GM23338 (cell line): ENCODE measurements at regions not wholly inside any gene's neighbourhood (a gene's known extent, or its start where the extent isn't known, plus 50 kb on each side); places are given as distances from the start of the nearest gene placed in this dataset.

ENCODE experiments used
- CREB1 ChIP-seq: fragments of 250-450 bp; sonication (Bioruptor Pico); IDR thresholded peaks from 2 replicates; pipeline ENCODE4 v1.5.0; 2020; ENCODE audit warnings: low read depth, mild to moderate bottlenecking, moderate library complexity
- ETS1 ChIP-seq: IDR thresholded peaks from 2 replicates; pipeline ENCODE4 v1.6.1; 2016; ENCODE audit warnings: antibody characterized with exemption
- EZH2 ChIP-seq: fragments of 200-600 bp; sonication (generic); IDR thresholded peaks from one replicate; pipeline ENCODE4 v1.8.0; 2017; ENCODE audit warnings: antibody characterized with exemption, mild to moderate bottlenecking, low read depth; ENCODE audit not compliant: unreplicated experiment
- EZH2phosphoT487 ChIP-seq: fragments of 200-600 bp; sonication (generic); IDR thresholded peaks from one replicate; pipeline ENCODE4 v1.8.1; 2018; ENCODE audit warnings: antibody characterized with exemption; ENCODE audit not compliant: unreplicated experiment
- STAT1 ChIP-seq: IDR thresholded peaks from one replicate; pipeline ENCODE4 v1.6.1; 2016; ENCODE audit warnings: antibody characterized with exemption; ENCODE audit not compliant: unreplicated experiment
- ZNF114 ChIP-seq: fragments of 250-450 bp; sonication (Bioruptor Pico); IDR thresholded peaks from 2 replicates; pipeline ENCODE4 v1.5.0; 2020; ENCODE audit warnings: mild to moderate bottlenecking, moderate library complexity
- ZNF331 ChIP-seq: fragments of 250-450 bp; sonication (Bioruptor Pico); IDR thresholded peaks from 2 replicates; pipeline ENCODE4 v1.5.0; 2020; ENCODE audit warnings: low read depth, mild to moderate bottlenecking, moderate library complexity
- TF ChIP-seq, protein P1 (sequence below): fragments of 250-450 bp; sonication (Bioruptor Pico); IDR thresholded peaks from 2 replicates; pipeline ENCODE4 v1.5.0; 2020; ENCODE audit warnings: mild to moderate bottlenecking, moderate library complexity
- TF ChIP-seq, protein P2 (sequence below), 2 experiments: fragments of 200-600 bp in 1 of 2; sonication (generic) in 1 of 2; conservative IDR thresholded peaks; 2 replicates each; pipeline versions ENCODE4 v1.5.1 to v1.6.1; 2016 to 2017; ENCODE audit warnings: antibody characterized with exemption in 2 of 2, low read depth in 2 of 2, mild to moderate bottlenecking in 2 of 2, moderate library complexity in 1 of 2

DNA sequence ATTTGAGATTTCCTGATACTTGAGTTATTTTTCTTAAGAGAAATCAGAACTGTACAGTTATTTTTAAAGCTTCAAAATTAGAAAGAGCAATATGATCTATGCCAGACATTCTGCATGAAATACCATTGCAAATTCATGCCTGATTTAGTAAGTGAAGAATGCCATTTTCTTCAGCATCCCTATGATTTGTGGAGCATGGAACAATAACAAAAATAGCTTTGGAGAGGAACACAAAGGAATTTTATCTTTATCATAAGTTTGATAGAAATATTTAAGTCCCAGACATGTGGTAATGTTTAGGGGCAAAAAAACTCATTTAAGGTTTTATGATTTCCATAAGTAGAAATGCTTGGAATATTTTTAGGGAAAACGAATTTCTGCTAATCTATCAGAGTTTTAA, 1863.4 kb downstream of the EFNA5 start (continued):
- TF ChIP-seq, protein P1, sequence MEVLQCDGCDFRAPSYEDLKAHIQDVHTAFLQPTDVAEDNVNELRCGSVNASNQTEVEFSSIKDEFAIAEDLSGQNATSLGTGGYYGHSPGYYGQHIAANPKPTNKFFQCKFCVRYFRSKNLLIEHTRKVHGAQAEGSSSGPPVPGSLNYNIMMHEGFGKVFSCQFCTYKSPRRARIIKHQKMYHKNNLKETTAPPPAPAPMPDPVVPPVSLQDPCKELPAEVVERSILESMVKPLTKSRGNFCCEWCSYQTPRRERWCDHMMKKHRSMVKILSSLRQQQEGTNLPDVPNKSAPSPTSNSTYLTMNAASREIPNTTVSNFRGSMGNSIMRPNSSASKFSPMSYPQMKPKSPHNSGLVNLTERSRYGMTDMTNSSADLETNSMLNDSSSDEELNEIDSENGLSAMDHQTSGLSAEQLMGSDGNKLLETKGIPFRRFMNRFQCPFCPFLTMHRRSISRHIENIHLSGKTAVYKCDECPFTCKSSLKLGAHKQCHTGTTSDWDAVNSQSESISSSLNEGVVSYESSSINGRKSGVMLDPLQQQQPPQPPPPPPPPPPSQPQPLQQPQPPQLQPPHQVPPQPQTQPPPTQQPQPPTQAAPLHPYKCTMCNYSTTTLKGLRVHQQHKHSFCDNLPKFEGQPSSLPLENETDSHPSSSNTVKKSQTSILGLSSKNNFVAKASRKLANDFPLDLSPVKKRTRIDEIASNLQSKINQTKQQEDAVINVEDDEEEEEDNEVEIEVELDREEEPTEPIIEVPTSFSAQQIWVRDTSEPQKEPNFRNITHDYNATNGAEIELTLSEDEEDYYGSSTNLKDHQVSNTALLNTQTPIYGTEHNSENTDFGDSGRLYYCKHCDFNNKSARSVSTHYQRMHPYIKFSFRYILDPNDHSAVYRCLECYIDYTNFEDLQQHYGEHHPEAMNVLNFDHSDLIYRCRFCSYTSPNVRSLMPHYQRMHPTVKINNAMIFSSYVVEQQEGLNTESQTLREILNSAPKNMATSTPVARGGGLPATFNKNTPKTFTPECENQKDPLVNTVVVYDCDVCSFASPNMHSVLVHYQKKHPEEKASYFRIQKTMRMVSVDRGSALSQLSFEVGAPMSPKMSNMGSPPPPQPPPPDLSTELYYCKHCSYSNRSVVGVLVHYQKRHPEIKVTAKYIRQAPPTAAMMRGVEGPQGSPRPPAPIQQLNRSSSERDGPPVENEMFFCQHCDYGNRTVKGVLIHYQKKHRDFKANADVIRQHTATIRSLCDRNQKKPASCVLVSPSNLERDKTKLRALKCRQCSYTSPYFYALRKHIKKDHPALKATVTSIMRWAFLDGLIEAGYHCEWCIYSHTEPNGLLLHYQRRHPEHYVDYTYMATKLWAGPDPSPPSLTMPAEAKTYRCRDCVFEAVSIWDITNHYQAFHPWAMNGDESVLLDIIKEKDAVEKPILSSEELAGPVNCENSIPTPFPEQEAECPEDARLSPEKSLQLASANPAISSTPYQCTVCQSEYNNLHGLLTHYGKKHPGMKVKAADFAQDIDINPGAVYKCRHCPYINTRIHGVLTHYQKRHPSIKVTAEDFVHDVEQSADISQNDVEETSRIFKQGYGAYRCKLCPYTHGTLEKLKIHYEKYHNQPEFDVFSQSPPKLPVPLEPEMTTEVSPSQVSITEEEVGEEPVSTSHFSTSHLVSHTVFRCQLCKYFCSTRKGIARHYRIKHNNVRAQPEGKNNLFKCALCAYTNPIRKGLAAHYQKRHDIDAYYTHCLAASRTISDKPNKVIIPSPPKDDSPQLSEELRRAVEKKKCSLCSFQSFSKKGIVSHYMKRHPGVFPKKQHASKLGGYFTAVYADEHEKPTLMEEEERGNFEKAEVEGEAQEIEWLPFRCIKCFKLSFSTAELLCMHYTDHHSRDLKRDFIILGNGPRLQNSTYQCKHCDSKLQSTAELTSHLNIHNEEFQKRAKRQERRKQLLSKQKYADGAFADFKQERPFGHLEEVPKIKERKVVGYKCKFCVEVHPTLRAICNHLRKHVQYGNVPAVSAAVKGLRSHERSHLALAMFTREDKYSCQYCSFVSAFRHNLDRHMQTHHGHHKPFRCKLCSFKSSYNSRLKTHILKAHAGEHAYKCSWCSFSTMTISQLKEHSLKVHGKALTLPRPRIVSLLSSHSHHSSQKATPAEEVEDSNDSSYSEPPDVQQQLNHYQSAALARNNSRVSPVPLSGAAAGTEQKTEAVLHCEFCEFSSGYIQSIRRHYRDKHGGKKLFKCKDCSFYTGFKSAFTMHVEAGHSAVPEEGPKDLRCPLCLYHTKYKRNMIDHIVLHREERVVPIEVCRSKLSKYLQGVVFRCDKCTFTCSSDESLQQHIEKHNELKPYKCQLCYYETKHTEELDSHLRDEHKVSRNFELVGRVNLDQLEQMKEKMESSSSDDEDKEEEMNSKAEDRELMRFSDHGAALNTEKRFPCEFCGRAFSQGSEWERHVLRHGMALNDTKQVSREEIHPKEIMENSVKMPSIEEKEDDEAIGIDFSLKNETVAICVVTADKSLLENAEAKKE (CRISPR knock-in tag) = no peak
- no peak for TF ChIP-seq STAT1
- TF ChIP-seq ZNF331 (CRISPR knock-in tag) = no peak
- no peak for TF ChIP-seq EZH2phosphoT487
- TF ChIP-seq CREB1 (CRISPR knock-in tag) = no peak
- TF ChIP-seq, protein P2, sequence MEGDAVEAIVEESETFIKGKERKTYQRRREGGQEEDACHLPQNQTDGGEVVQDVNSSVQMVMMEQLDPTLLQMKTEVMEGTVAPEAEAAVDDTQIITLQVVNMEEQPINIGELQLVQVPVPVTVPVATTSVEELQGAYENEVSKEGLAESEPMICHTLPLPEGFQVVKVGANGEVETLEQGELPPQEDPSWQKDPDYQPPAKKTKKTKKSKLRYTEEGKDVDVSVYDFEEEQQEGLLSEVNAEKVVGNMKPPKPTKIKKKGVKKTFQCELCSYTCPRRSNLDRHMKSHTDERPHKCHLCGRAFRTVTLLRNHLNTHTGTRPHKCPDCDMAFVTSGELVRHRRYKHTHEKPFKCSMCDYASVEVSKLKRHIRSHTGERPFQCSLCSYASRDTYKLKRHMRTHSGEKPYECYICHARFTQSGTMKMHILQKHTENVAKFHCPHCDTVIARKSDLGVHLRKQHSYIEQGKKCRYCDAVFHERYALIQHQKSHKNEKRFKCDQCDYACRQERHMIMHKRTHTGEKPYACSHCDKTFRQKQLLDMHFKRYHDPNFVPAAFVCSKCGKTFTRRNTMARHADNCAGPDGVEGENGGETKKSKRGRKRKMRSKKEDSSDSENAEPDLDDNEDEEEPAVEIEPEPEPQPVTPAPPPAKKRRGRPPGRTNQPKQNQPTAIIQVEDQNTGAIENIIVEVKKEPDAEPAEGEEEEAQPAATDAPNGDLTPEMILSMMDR (conservative IDR thresholded peaks at IDR 0.05; ENCODE audit: low read depth in 2 of 2) = no peak
- no peak for TF ChIP-seq EZH2
- no peak for TF ChIP-seq ZNF114
- TF ChIP-seq ETS1 = no peak
